ENCODE measurements at regions not wholly inside any gene's neighbourhood (a gene's known extent, or its start where the extent isn't known, plus 50 kb on each side); places are given as distances from the start of the nearest gene placed in this dataset.

GRCh38 chr3:22147161-22147560 lies 396.2 kb upstream of the ZNF385D start:
- intact Hi-C loops (cut with micrococcal nuclease), result no loop called here
- no peaks in the 10 kb centered on the region for H3K9me1 ChIP-seq (replicated peaks; ENCODE audit: control insufficient read depth, extremely low read depth, insufficient read depth, low read length)

More at GRCh38 chr3:22147161-22147560, 396.2 kb upstream of the ZNF385D start:
- TF ChIP-seq JUN (IDR thresholded peaks at IDR 0.05; ENCODE audit: borderline replicate concordance, insufficient read depth, insufficient read length, low read depth), result no peak
- no peak for TF ChIP-seq CTCF (IDR thresholded peaks at IDR 0.05; ENCODE audit: extremely low read depth in 1 of 2, insufficient read depth in 1 of 2, low read depth in 1 of 2, low read length in 2 of 2)
- no peak for TF ChIP-seq MYC (IDR thresholded peaks at IDR 0.05; ENCODE audit: low read depth, low read length)
- TF ChIP-seq FOS (IDR thresholded peaks at IDR 0.05; ENCODE audit: borderline replicate concordance, insufficient read depth, low read length), result no peak
- TF ChIP-seq MAX (IDR thresholded peaks at IDR 0.05; ENCODE audit: insufficient read depth, insufficient read length), result no peak
- TF ChIP-seq EZH2 (IDR thresholded peaks at IDR 0.05; ENCODE audit: borderline replicate concordance, low read depth, low read length, severe bottlenecking), result no peak
- no peak for TF ChIP-seq POLR2AphosphoS5 (IDR thresholded peaks at IDR 0.05; ENCODE audit: insufficient read depth, low read depth, low read length)
- TF ChIP-seq GATA2 (IDR thresholded peaks at IDR 0.05; ENCODE audit: insufficient read depth, insufficient read length, low read depth, low read length), result no peak
- no peak for TF ChIP-seq POLR2A (IDR thresholded peaks at IDR 0.05; ENCODE audit: low read depth, low read length)
- ChIA-PET CTCF (no interaction called here), POLR2A (no interaction called here)
- Histone ChIP-seq H3K27ac (ENCODE audit: insufficient read depth, low read depth, low read length) (no peak overlapping the region), H2AFZ (ENCODE audit: low read depth, low read length) (no peak overlapping the region), H3K4me2 (ENCODE audit: insufficient read depth, low read length) (no peak overlapping the region), H3K9me3 (replicated peaks; ENCODE audit: control insufficient read depth, insufficient read depth, low read length) (no peaks in the 10 kb centered on the region), H3K79me2 (ENCODE audit: control insufficient read depth, insufficient read depth, low read length) (no peaks in the 10 kb centered on the region), H3K4me1 (ENCODE audit: control insufficient read depth, extremely low read depth, insufficient read depth, low read length) (no peaks in the 10 kb centered on the region), H3K36me3 (ENCODE audit: control insufficient read depth in 2 of 2, extremely low read depth in 1 of 2, insufficient read depth in 2 of 2, low read length in 2 of 2) (no peaks in the 10 kb centered on the region), H3K27me3 (ENCODE audit: control insufficient read depth in 2 of 2, insufficient read depth in 2 of 2, low read length in 2 of 2) (no peaks in the 10 kb centered on the region), H3K9ac (replicated peaks; ENCODE audit: extremely low read depth, insufficient read depth, low read length) (no peak overlapping the region), H3K4me3 (replicated peaks in 1 of 3; ENCODE audit: insufficient read depth in 1 of 3, low read depth in 1 of 3, low read length in 3 of 3) (no peak overlapping the region), H4K20me1 (replicated peaks; ENCODE audit: control insufficient read depth, extremely low read depth, insufficient read depth, low read length) (no peaks in the 10 kb centered on the region)
- FAIRE-seq (no peak), DNase-seq (ENCODE audit: low read depth, low spot score) (no peak)
- dilution Hi-C loops (cut with MboI; ENCODE audit: extremely low pct_ligation_motif_present, low sequenced_read_pairs), result no loop called here
- BruUV-seq (replicated peaks), result no TSS peak

Measured in endothelial cell of umbilical vein (primary cell).